Uterus (tissue), 3 donors: ENCODE measurements at regions not wholly inside any gene's neighbourhood (a gene's known extent, or its start where the extent isn't known, plus 50 kb on each side); places are given as distances from the start of the nearest gene placed in this dataset.

Source experiments
- DNase-seq, 2 donors: peaks; one replicate each; pipeline ENCODE4 v3.0.0-alpha.2; 2019 to 2020
- H3K27ac ChIP-seq, 2 donors: fragments of 200-600 bp; sonication (generic); 1 replicate in 1 of 2; 2 replicates in 1 of 2; pipeline ENCODE4 v1.5.1; 2016 to 2018
- H3K27me3 ChIP-seq, 2 donors: fragments of 200-600 bp; sonication (generic); one replicate each; pipeline ENCODE4 v1.5.1; 2018 to 2019; ENCODE audit warnings: control low read depth in 1 of 2
- H3K36me3 ChIP-seq, 2 donors: fragments of 200-600 bp; sonication (generic); one replicate each; pipeline ENCODE4 v1.5.1; 2019; ENCODE audit warnings: control low read depth in 1 of 2
- H3K4me1 ChIP-seq, 2 donors: fragments of 200-600 bp; sonication (generic); one replicate each; pipeline ENCODE4 v1.5.1; 2018 to 2019; ENCODE audit warnings: control low read depth in 1 of 2
- H3K4me3 ChIP-seq, 2 donors: fragments of 200-600 bp; sonication (generic); 1 replicate in 1 of 2; 2 replicates in 1 of 2; pipeline ENCODE4 v1.5.1; 2018 to 2019; ENCODE audit warnings: mild to moderate bottlenecking in 1 of 2
- H3K9me3 ChIP-seq, 2 donors: fragments of 200-600 bp; sonication (generic); one replicate each; pipeline ENCODE4 v1.5.1; 2019; ENCODE audit warnings: control low read depth in 1 of 2
- CTCF ChIP-seq, 4 experiments: fragments of 200-600 bp in 2 of 4; fragments of 450-650 bp in 2 of 4; sonication (generic) in 2 of 4; IDR thresholded peaks; one replicate each; pipeline ENCODE4 v1.5.1; 2016 to 2019; ENCODE audit warnings: antibody characterized with exemption in 4 of 4, mild to moderate bottlenecking in 2 of 4, moderate library complexity in 1 of 4
- POLR2A ChIP-seq, 2 donors: fragments of 450-650 bp; IDR thresholded peaks; one replicate each; pipeline ENCODE4 v1.6.1; 2016; ENCODE audit warnings: antibody characterized with exemption in 2 of 2, mild to moderate bottlenecking in 1 of 2, moderate library complexity in 1 of 2
- intact Hi-C: fragments of 100-400 bp; cut with DNase I; formaldehyde crosslinking; loops from one replicate; pipeline ENCODE4 v1.15.1; 2023; ENCODE audit warnings: low total_unique reads
- donor health status: DM: yes; HTN: yes; CAD: no.

- no peaks in the 10 kb centered on the region for H3K27me3 ChIP-seq
- H3K36me3 ChIP-seq = no peaks in the 10 kb centered on the region
- peaks cover 0 to 2% of the 10 kb centered on the region in 2 donors for H3K9me3 ChIP-seq
- intact Hi-C loops = no loop called here
- H3K4me3 ChIP-seq = no peak overlapping the region
- no peaks in the 10 kb centered on the region for H3K4me1 ChIP-seq
- no peak overlapping the region for H3K27ac ChIP-seq
- TF ChIP-seq CTCF (IDR thresholded peaks at IDR 0.05) = no peak
- TF ChIP-seq POLR2A (IDR thresholded peaks at IDR 0.05) = no peak
- no peak for DNase-seq
Measured at GRCh38 chr9:108045851-108046250, 556.3 kb upstream of the KLF4 start.

- Histone ChIP-seq H3K36me3 (no peaks in the 10 kb centered on the region), H3K4me1 (no peaks in the 10 kb centered on the region), H3K9me3 (peaks cover 0 to 2% of the 10 kb centered on the region in 2 donors), H3K27ac (no peak overlapping the region), H3K4me3 (no peak overlapping the region), H3K27me3 (no peaks in the 10 kb centered on the region)
- TF ChIP-seq CTCF (IDR thresholded peaks at IDR 0.05) (no peak), POLR2A (IDR thresholded peaks at IDR 0.05) (no peak)
- no peak for DNase-seq
- intact Hi-C loops = no loop called here
Measured at GRCh38 chr9:108043585-108043984, 554.0 kb upstream of the KLF4 start.

GRCh38 chr9:108041551-108041950, 552.0 kb upstream of the KLF4 start:
- Histone ChIP-seq H3K27me3 (no peaks in the 10 kb centered on the region), H3K4me1 (no peaks in the 10 kb centered on the region), H3K36me3 (no peaks in the 10 kb centered on the region), H3K4me3 (no peak overlapping the region), H3K27ac (peak overlapping the region in 1 of 2 donors; percentile 14), H3K9me3 (peaks cover 0 to 2% of the 10 kb centered on the region in 2 donors)
- intact Hi-C loops = no loop called here
- no peak for DNase-seq
- no peak for TF ChIP-seq POLR2A (IDR thresholded peaks at IDR 0.05)
- TF ChIP-seq CTCF (IDR thresholded peaks at IDR 0.05) = no peak

- intact Hi-C loops = no loop called here
- DNase-seq = no peak
- no peak for TF ChIP-seq POLR2A (IDR thresholded peaks at IDR 0.05)
- no peak overlapping the region for H3K4me3 ChIP-seq
- H3K36me3 ChIP-seq = no peaks in the 10 kb centered on the region
- no peaks in the 10 kb centered on the region for H3K27me3 ChIP-seq
- peaks cover 0 to 2% of the 10 kb centered on the region in 2 donors for H3K9me3 ChIP-seq
- H3K4me1 ChIP-seq = no peaks in the 10 kb centered on the region
- H3K27ac ChIP-seq = peak overlapping the region in 1 of 2 donors; percentile 14
Measured at GRCh38 chr9:108040783-108041182, 551.2 kb upstream of the KLF4 start.

- DNase-seq = no peak
- peaks cover 0 to 2% of the 10 kb centered on the region in 2 donors for H3K9me3 ChIP-seq
- H3K27ac ChIP-seq = no peak overlapping the region
- H3K27me3 ChIP-seq = no peaks in the 10 kb centered on the region
- peaks cover 0 to 5% of the 10 kb centered on the region in 2 donors for H3K4me1 ChIP-seq
- intact Hi-C loops = no loop called here
- TF ChIP-seq POLR2A (IDR thresholded peaks at IDR 0.05) = no peak
- TF ChIP-seq CTCF (IDR thresholded peaks at IDR 0.05) = no peak
- H3K4me3 ChIP-seq = no peak overlapping the region
- H3K36me3 ChIP-seq = no peaks in the 10 kb centered on the region
Measured at GRCh38 chr9:108039493-108039892, 549.9 kb upstream of the KLF4 start.

- H3K36me3 ChIP-seq = no peaks in the 10 kb centered on the region
- TF ChIP-seq POLR2A (IDR thresholded peaks at IDR 0.05) (no peak), CTCF (IDR thresholded peaks at IDR 0.05) (no peak)
- H3K27me3 ChIP-seq = no peaks in the 10 kb centered on the region
- H3K4me1 ChIP-seq = peaks cover 0 to 6% of the 10 kb centered on the region in 2 donors
- no peak for DNase-seq
- intact Hi-C loops = no loop called here
- H3K27ac ChIP-seq = no peak overlapping the region
- H3K9me3 ChIP-seq = peaks cover 0 to 2% of the 10 kb centered on the region in 2 donors
- H3K4me3 ChIP-seq = no peak overlapping the region
Measured at GRCh38 chr9:108039012-108039411, 549.4 kb upstream of the KLF4 start.
